Activated T-cell treated with anti-CD3 and anti-CD28 coated beads, Interleukin-2, amount 50 U/mL, for 48 hours (primary cell): ENCODE measurements at regions not wholly inside any gene's neighbourhood (a gene's known extent, or its start where the extent isn't known, plus 50 kb on each side); places are given as distances from the start of the nearest gene placed in this dataset.

Source experiments
- DNase-seq, 2 experiments: peaks; one replicate each; pipeline ENCODE4 v3.0.0-alpha.2; 2020

GRCh38 chr1:208648146-208648545 is 404.0 kb upstream of the PLXNA2 start:
- no peak for DNase-seq

GRCh38 chr1:208652296-208653160 is 408.3 kb upstream of the PLXNA2 start:
- peak; percentile 23 to 35 for DNase-seq

GRCh38 chr1:208653426-208653825 is 409.2 kb upstream of the PLXNA2 start:
- no peak for DNase-seq

GRCh38 chr1:208654241-208654640 is 410.1 kb upstream of the PLXNA2 start:
- DNase-seq = no peak

- DNase-seq = no peak
These were observed 421.8 kb upstream of the PLXNA2 start for GRCh38 chr1:208665936-208666335.

GRCh38 chr1:208668991-208669390 is 424.8 kb upstream of the PLXNA2 start:
- no peak for DNase-seq

- no peak for DNase-seq
These were observed 426.6 kb upstream of the PLXNA2 start for GRCh38 chr1:208670778-208671177.

- no peak for DNase-seq
These were observed 437.9 kb upstream of the PLXNA2 start for GRCh38 chr1:208681878-208682663.

GRCh38 chr1:208682664-208683013 is 438.5 kb upstream of the PLXNA2 start:
- DNase-seq = no peak

GRCh38 chr1:208683141-208683540 is 439.0 kb upstream of the PLXNA2 start:
- no peak for DNase-seq

GRCh38 chr1:208684192-208684591 is 440.0 kb upstream of the PLXNA2 start:
- DNase-seq = no peak

- DNase-seq = no peak
These were observed 442.4 kb upstream of the PLXNA2 start for GRCh38 chr1:208686592-208686991.

GRCh38 chr1:208688656-208689315 is 444.6 kb upstream of the PLXNA2 start:
- no peak for DNase-seq

- no peak for DNase-seq
These were observed 446.8 kb upstream of the PLXNA2 start for GRCh38 chr1:208691012-208691411.

- DNase-seq = no peak
These were observed 465.8 kb upstream of the PLXNA2 start for GRCh38 chr1:208709981-208710380.

- no peak for DNase-seq
These were observed 470.1 kb upstream of the PLXNA2 start for GRCh38 chr1:208714323-208714722.

- no peak for DNase-seq
These were observed 473.3 kb upstream of the PLXNA2 start for GRCh38 chr1:208717525-208717924.

- DNase-seq = no peak
These were observed 478.4 kb upstream of the PLXNA2 start for GRCh38 chr1:208722592-208722991.

GRCh38 chr1:208724079-208724478 is 479.9 kb upstream of the PLXNA2 start:
- DNase-seq = no peak

GRCh38 chr1:208728815-208729214 is 484.6 kb upstream of the PLXNA2 start:
- no peak for DNase-seq

- DNase-seq = no peak
These were observed 488.0 kb upstream of the PLXNA2 start for GRCh38 chr1:208731981-208732821.

GRCh38 chr1:208737161-208737560 is 493.0 kb upstream of the PLXNA2 start:
- no peak for DNase-seq

GRCh38 chr1:208737922-208738321 is 493.7 kb upstream of the PLXNA2 start:
- no peak for DNase-seq
